A673 (cell line): ENCODE measurements at regions not wholly inside any gene's neighbourhood (a gene's known extent, or its start where the extent isn't known, plus 50 kb on each side); places are given as distances from the start of the nearest gene placed in this dataset.
"Not testable (repeated sequence)": the region's sequence is repeated elsewhere in the genome, so short reads cannot be mapped to it uniquely, and the experiment has no call there.

Source experiments
- BruUV-seq: library from RNA; stranded (reverse); fragments of 400-500 nt; replicated peaks from 2 replicates; lab custom pipeline; 2021; lab: Mats Ljungman, UMichigan
- CTCF ChIA-PET: fragments of 300-600 bp; sonication (Branson Sonifier 250); formaldehyde crosslinking; loops from one replicate; lab custom pipeline; 2022; ENCODE audit warnings: antibody characterized with exemption; lab: Charles Lee
- POLR2A ChIA-PET: fragments of 300-600 bp; sonication (Branson Sonifier 250); formaldehyde crosslinking; loops from one replicate; lab custom pipeline; 2022; ENCODE audit warnings: antibody characterized with exemption; ENCODE audit not compliant: low non-redundant PET; lab: Charles Lee
- DNase-seq: peaks from one replicate; pipeline ENCODE4 v3.0.0-alpha.2; 2015; ENCODE audit warnings: low spot score
- H3K27ac ChIP-seq: fragments of 200-600 bp; sonication (generic); 2 replicates; pipeline ENCODE4 v1.5.1; 2016; ENCODE audit warnings: mixed run types, low read depth, mild to moderate bottlenecking, mixed read lengths, antibody characterized with exemption, low read length; ENCODE audit not compliant: poor library complexity, severe bottlenecking
- H3K27me3 ChIP-seq: fragments of 200-600 bp; sonication (generic); replicated peaks from 2 replicates; pipeline ENCODE4 v1.6.1; 2017; ENCODE audit warnings: mixed run types, low read depth, mild to moderate bottlenecking, mixed read lengths, antibody characterized with exemption, low read length; ENCODE audit not compliant: insufficient read depth, poor library complexity
- H3K36me3 ChIP-seq: fragments of 200-600 bp; sonication (generic); 2 replicates; pipeline ENCODE4 v1.6.1; 2016; ENCODE audit warnings: mixed run types, mild to moderate bottlenecking, mixed read lengths, antibody characterized with exemption, low read length; ENCODE audit not compliant: insufficient read depth, poor library complexity, severe bottlenecking
- H3K4me1 ChIP-seq: fragments of 200-600 bp; sonication (generic); 2 replicates; pipeline ENCODE4 v1.6.1; 2017; ENCODE audit warnings: mixed run types, mild to moderate bottlenecking, mixed read lengths, antibody characterized with exemption, low read length; ENCODE audit not compliant: insufficient read depth, poor library complexity, severe bottlenecking
- H3K4me3 ChIP-seq: fragments of 200-600 bp; sonication (generic); 2 replicates; pipeline ENCODE4 v1.5.1; 2016; ENCODE audit warnings: low read depth, mixed run types, mild to moderate bottlenecking, mixed read lengths, low read length; ENCODE audit not compliant: poor library complexity, severe bottlenecking
- H3K9me3 ChIP-seq: fragments of 200-600 bp; sonication (generic); 2 replicates; pipeline ENCODE4 v1.6.1; 2016; ENCODE audit warnings: mixed run types, low read depth, mild to moderate bottlenecking, mixed read lengths, antibody characterized with exemption, low read length; ENCODE audit not compliant: poor library complexity, severe bottlenecking
- CTCF ChIP-seq: fragments of 300-800, 200-600 bp; sonication (generic); conservative IDR thresholded peaks from 2 replicates; pipeline ENCODE4 v1.5.1; 2017; ENCODE audit warnings: low read depth, mild to moderate bottlenecking, antibody characterized with exemption, low read length, moderate library complexity, mixed read lengths
- EZH2 ChIP-seq: fragments of 200-600 bp; sonication (generic); IDR thresholded peaks from 2 replicates; pipeline ENCODE4 v1.6.1; 2017; ENCODE audit warnings: borderline replicate concordance, low read depth, mild to moderate bottlenecking, mixed read lengths, antibody characterized with exemption, low read length; ENCODE audit not compliant: poor library complexity, severe bottlenecking
- intact Hi-C: fragments of 100-400 bp; cut with micrococcal nuclease; formaldehyde crosslinking; loops from one replicate; pipeline ENCODE4 v1.10.0; 2022; ENCODE audit not compliant: unreplicated experiment

DNA sequence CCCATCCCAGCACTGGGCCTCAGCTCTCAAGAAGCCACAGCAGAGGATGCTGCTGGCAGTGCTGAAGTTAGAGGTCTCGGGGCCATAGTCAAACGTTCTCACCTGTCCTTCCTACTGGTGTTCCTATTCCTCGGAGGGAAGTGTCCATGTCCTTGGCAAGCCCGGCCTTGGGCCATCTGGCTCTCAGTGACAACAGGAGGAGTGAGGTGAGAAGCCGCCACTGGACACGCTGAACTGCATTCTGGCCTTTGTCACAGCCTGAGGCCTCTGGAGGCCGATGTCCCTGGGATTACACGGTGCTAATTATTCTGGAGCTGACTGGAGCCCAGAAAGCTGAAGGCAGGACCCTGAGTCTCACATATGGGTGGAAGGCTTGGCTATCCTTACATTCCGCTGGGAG lies 92.5 kb downstream of the OLFM1 start:
- H3K36me3 ChIP-seq: no peaks in the 10 kb centered on the region
- BruUV-seq: no TSS peak
- ChIA-PET CTCF (no interaction called here), POLR2A (no interaction called here)
- H3K27ac ChIP-seq: no peak overlapping the region
- no peak overlapping the region for H3K4me3 ChIP-seq
- H3K27me3 ChIP-seq: no peaks in the 10 kb centered on the region
- no peak for DNase-seq
- H3K4me1 ChIP-seq: no peaks in the 10 kb centered on the region
- intact Hi-C loops: no loop called here
- H3K9me3 ChIP-seq: no peaks in the 10 kb centered on the region
- no peak for TF ChIP-seq CTCF

- ChIA-PET POLR2A (no interaction called here), CTCF (no interaction called here)
- no peak for TF ChIP-seq CTCF
- TF ChIP-seq EZH2: no peak
- no peaks in the 10 kb centered on the region for H3K4me1 ChIP-seq
- BruUV-seq: no TSS peak
- no peak overlapping the region for H3K4me3 ChIP-seq
- H3K36me3 ChIP-seq: no peaks in the 10 kb centered on the region
- H3K27ac ChIP-seq: no peak overlapping the region
- intact Hi-C loops: no loop called here
- no peaks in the 10 kb centered on the region for H3K9me3 ChIP-seq
- DNase-seq: no peak
- no peaks in the 10 kb centered on the region for H3K27me3 ChIP-seq
These were observed 93.1 kb downstream of the OLFM1 start for GRCh38 chr9:135180586-135180985.

DNA sequence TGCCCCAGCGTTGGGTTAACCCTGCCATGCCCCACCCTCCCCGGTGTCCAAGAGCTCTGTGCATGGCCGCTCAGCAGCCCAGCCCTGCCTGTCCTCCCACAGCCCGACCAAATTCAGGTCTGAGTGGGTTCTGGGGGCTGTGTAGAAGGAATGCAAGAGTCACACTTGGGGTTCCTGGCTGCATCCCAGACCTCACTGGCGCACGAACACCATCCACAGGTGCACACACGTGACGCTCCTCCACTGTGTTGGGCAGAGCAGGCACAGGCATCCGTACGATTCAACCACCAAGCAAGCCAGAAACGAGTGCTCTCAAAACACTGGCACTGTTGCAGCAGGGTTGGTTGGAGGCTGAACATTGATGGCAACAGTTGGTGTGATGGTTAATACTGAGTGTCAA lies 93.9 kb downstream of the OLFM1 start:
- Histone ChIP-seq H3K4me1 (no peaks in the 10 kb centered on the region), H3K27me3 (no peaks in the 10 kb centered on the region), H3K9me3 (no peaks in the 10 kb centered on the region), H3K27ac (no peak overlapping the region), H3K4me3 (no peak overlapping the region), H3K36me3 (no peaks in the 10 kb centered on the region)
- no peak for DNase-seq
- TF ChIP-seq CTCF: no peak
- TF ChIP-seq EZH2: no peak
- CTCF ChIA-PET: no interaction called here
- POLR2A ChIA-PET: no interaction called here
- BruUV-seq: no TSS peak
- intact Hi-C loops: no loop called here

DNA sequence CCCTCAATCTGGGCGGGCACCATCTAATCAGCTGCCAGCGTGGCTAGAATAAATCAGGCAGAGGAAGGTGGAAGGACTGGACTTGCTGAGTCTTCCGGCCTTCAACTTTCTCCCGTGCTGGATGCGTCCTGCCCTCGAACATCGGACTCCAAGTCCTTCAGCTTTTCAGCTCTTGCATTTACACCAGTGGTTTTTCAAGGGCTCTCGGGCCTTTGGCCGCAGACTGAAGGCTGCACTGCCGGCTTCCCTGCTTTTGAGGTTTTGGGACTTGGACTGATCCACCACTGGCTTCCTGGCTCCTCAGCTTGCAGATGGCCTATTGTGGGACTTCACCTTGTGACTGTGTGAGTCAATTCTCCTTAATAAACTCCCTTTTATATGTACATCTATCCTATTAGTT lies 94.4 kb downstream of the OLFM1 start:
- H3K27me3 ChIP-seq, POLR2A ChIA-PET, H3K9me3 ChIP-seq, DNase-seq, H3K27ac ChIP-seq, intact Hi-C loops, H3K4me1 ChIP-seq, BruUV-seq, CTCF ChIA-PET, H3K4me3 ChIP-seq, H3K36me3 ChIP-seq: not testable (repeated sequence)
